ENCODE measurements at regions not wholly inside any gene's neighbourhood (a gene's known extent, or its start where the extent isn't known, plus 50 kb on each side); places are given as distances from the start of the nearest gene placed in this dataset.

- Histone ChIP-seq H3K36me3 (no peaks in the 10 kb centered on the region), H3K27me3 (no peaks in the 10 kb centered on the region), H3K27ac (no peak overlapping the region), H3K4me3 (no peak overlapping the region), H3K9me3 (no peaks in the 10 kb centered on the region), H3K4me1 (no peaks in the 10 kb centered on the region)
- no peak for DNase-seq
- intact Hi-C loops (cut with DNase I; ENCODE audit: low total_unique reads) = no loop called here
- TF ChIP-seq CTCF (IDR thresholded peaks at IDR 0.05) = no peak
- no peak for TF ChIP-seq POLR2A (IDR thresholded peaks at IDR 0.05)
- TF ChIP-seq EP300 (IDR thresholded peaks at IDR 0.05; ENCODE audit: low read depth) = no peak
- no peak for TF ChIP-seq POLR2AphosphoS5 (IDR thresholded peaks at IDR 0.05)
- in situ Hi-C loops (cut with MboI; ENCODE audit: low pct_ligation_motif_present in 1 of 4, low pct_unique_long_range_greater_than_20kb in 1 of 4, low sequenced_read_pairs in 3 of 4) = no loop called here
Measured at GRCh38 chr2:14330884-14331283, 301.6 kb upstream of the LRATD1 start.

- in situ Hi-C loops (cut with MboI; ENCODE audit: low pct_ligation_motif_present in 1 of 4, low pct_unique_long_range_greater_than_20kb in 1 of 4, low sequenced_read_pairs in 3 of 4) = no loop called here
- 69 to 75% methylated on average over 2 of the region's 2 CpGs for WGBS, 2 donors (ENCODE audit: low coverage in 1 of 2)
- Histone ChIP-seq H3K27ac (no peak overlapping the region), H3K27me3 (no peaks in the 10 kb centered on the region), H3K4me3 (no peak overlapping the region), H3K4me1 (no peaks in the 10 kb centered on the region), H3K36me3 (no peaks in the 10 kb centered on the region), H3K9me3 (no peaks in the 10 kb centered on the region)
- intact Hi-C loops (cut with DNase I; ENCODE audit: low total_unique reads) = no loop called here
- no peak for DNase-seq
- TF ChIP-seq POLR2AphosphoS5 (IDR thresholded peaks at IDR 0.05) = no peak
- TF ChIP-seq CTCF (IDR thresholded peaks at IDR 0.05) = no peak
- no peak for TF ChIP-seq EP300 (IDR thresholded peaks at IDR 0.05; ENCODE audit: low read depth)
- no peak for TF ChIP-seq POLR2A (IDR thresholded peaks at IDR 0.05)
Measured at GRCh38 chr2:14336759-14337382, 295.6 kb upstream of the LRATD1 start.

- Histone ChIP-seq H3K9me3 (no peaks in the 10 kb centered on the region), H3K4me1 (no peaks in the 10 kb centered on the region), H3K27ac (no peak overlapping the region), H3K27me3 (no peaks in the 10 kb centered on the region), H3K36me3 (no peaks in the 10 kb centered on the region), H3K4me3 (no peak overlapping the region)
- in situ Hi-C loops (cut with MboI; ENCODE audit: low pct_ligation_motif_present in 1 of 4, low pct_unique_long_range_greater_than_20kb in 1 of 4, low sequenced_read_pairs in 3 of 4) (no loop called here), intact Hi-C loops (cut with DNase I; ENCODE audit: low total_unique reads) (no loop called here)
- no peak for DNase-seq
- TF ChIP-seq POLR2AphosphoS5 (IDR thresholded peaks at IDR 0.05) (no peak), POLR2A (IDR thresholded peaks at IDR 0.05) (no peak), EP300 (IDR thresholded peaks at IDR 0.05; ENCODE audit: low read depth) (no peak), CTCF (IDR thresholded peaks at IDR 0.05) (no peak)
- 81 to 100% methylated on average over 2 to 3 of the region's 3 CpGs for WGBS, 2 donors (ENCODE audit: low coverage in 1 of 2)
Measured at GRCh38 chr2:14340703-14341102, 291.8 kb upstream of the LRATD1 start.

- TF ChIP-seq POLR2AphosphoS5 (IDR thresholded peaks at IDR 0.05) = no peak
- TF ChIP-seq EP300 (IDR thresholded peaks at IDR 0.05; ENCODE audit: low read depth) = no peak
- no peak for TF ChIP-seq POLR2A (IDR thresholded peaks at IDR 0.05)
- no peak for TF ChIP-seq CTCF (IDR thresholded peaks at IDR 0.05)
- Histone ChIP-seq H3K4me1 (no peaks in the 10 kb centered on the region), H3K36me3 (no peaks in the 10 kb centered on the region), H3K9me3 (no peaks in the 10 kb centered on the region), H3K27ac (no peak overlapping the region), H3K4me3 (no peak overlapping the region), H3K27me3 (no peaks in the 10 kb centered on the region)
- no peak for DNase-seq
- WGBS, 2 donors (ENCODE audit: low coverage in 1 of 2) = 97% methylated on average over 3 of the region's 3 CpGs; no CpG with 5 or more reads in 1 of the 2 donors
- in situ Hi-C loops (cut with MboI; ENCODE audit: low pct_ligation_motif_present in 1 of 4, low pct_unique_long_range_greater_than_20kb in 1 of 4, low sequenced_read_pairs in 3 of 4) = no loop called here
- intact Hi-C loops (cut with DNase I; ENCODE audit: low total_unique reads) = no loop called here
Measured at GRCh38 chr2:14342313-14342712, 290.2 kb upstream of the LRATD1 start.
